Stomach (tissue), 8 donors: ENCODE measurements at regions not wholly inside any gene's neighbourhood (a gene's known extent, or its start where the extent isn't known, plus 50 kb on each side); places are given as distances from the start of the nearest gene placed in this dataset.

Experiments
- DNase-seq, 2 donors: peaks; one replicate each; pipeline versions ENCODE4 v3.0.0 to v3.0.0-alpha.2; 2013 to 2019
- H3K27ac ChIP-seq, 5 donors: fragments of 200-600 bp in 4 of 5; sonication (generic) in 4 of 5; one replicate each; pipeline ENCODE4 v1.5.1; 2013 to 2019; ENCODE audit warnings: mild to moderate bottlenecking in 1 of 5, moderate library complexity in 1 of 5
- H3K27me3 ChIP-seq, 3 donors: fragments of 200-600 bp; sonication (generic); one replicate each; pipeline ENCODE4 v1.5.1; 2017 to 2019; ENCODE audit warnings: mixed run types in 1 of 3
- H3K36me3 ChIP-seq, 4 donors: fragments of 200-600 bp; sonication (generic); 1 replicate in 3 of 4; 2 replicates in 1 of 4; pipeline ENCODE4 v1.5.1; 2016 to 2019
- H3K4me1 ChIP-seq, 4 donors: fragments of 200-600 bp; sonication (generic); one replicate each; pipeline ENCODE4 v1.5.1; 2016 to 2019
- H3K4me3 ChIP-seq, 4 donors: fragments of 200-600 bp; sonication (generic) in 3 of 4; one replicate each; pipeline ENCODE4 v1.5.1; 2016 to 2019; ENCODE audit warnings: mild to moderate bottlenecking in 1 of 4
- H3K9me3 ChIP-seq, 4 donors: fragments of 200-600 bp; sonication (generic); one replicate each; pipeline ENCODE4 v1.5.1; 2016 to 2019
- CTCF ChIP-seq, 7 experiments: fragments of 450-650 bp in 4 of 7; fragments of 200-600 bp in 3 of 7; sonication (generic) in 3 of 7; IDR thresholded peaks; one replicate each; pipeline ENCODE4 v1.5.1; 2016 to 2019; ENCODE audit warnings: antibody characterized with exemption in 7 of 7, control low read depth in 2 of 7, mild to moderate bottlenecking in 1 of 7
- EP300 ChIP-seq: sonication (generic); formaldehyde crosslinking; IDR thresholded peaks from one replicate; pipeline ENCODE4 v1.6.1; 2017; ENCODE audit warnings: antibody characterized with exemption
- POLR2A ChIP-seq, 4 donors: fragments of 450-650 bp; IDR thresholded peaks; one replicate each; pipeline ENCODE4 v1.6.1; 2016; ENCODE audit warnings: antibody characterized with exemption in 4 of 4, control low read depth in 2 of 4, mild to moderate bottlenecking in 1 of 4, moderate library complexity in 1 of 4
- POLR2AphosphoS5 ChIP-seq, 3 donors: sonication (generic); formaldehyde crosslinking; IDR thresholded peaks; one replicate each; pipeline ENCODE4 v1.6.1; 2016; ENCODE audit warnings: antibody characterized with exemption in 3 of 3
- WGBS, 5 donors: extraction: QIAGEN DNeasy Blood & Tissue Kit in 3 of 5; methylation state at CpG; one replicate each; pipeline versions ENCODE4 v1.1.5 to v1.1.7; 2013 to 2018; 5-methylcytosine and 5-hydroxymethylcytosine counted together
- intact Hi-C: fragments of 100-400 bp; cut with DNase I; formaldehyde crosslinking; loops from one replicate; pipeline ENCODE4 v1.15.1; 2023; ENCODE audit warnings: low total_unique reads
- donor health status: healthy with polysubstance abuse.
- donor health status: Bipolar disorder and iron deficiency.
- donor health status: healthy.

- TF ChIP-seq CTCF (IDR thresholded peaks at IDR 0.05), result no peak
- no peak for TF ChIP-seq POLR2A (IDR thresholded peaks at IDR 0.05)
- TF ChIP-seq POLR2AphosphoS5 (IDR thresholded peaks at IDR 0.05), result no peak
- TF ChIP-seq EP300, result no peak
Observed at GRCh38 chr19:5213667-5214066, 126.9 kb downstream of the PTPRS start.

DNA sequence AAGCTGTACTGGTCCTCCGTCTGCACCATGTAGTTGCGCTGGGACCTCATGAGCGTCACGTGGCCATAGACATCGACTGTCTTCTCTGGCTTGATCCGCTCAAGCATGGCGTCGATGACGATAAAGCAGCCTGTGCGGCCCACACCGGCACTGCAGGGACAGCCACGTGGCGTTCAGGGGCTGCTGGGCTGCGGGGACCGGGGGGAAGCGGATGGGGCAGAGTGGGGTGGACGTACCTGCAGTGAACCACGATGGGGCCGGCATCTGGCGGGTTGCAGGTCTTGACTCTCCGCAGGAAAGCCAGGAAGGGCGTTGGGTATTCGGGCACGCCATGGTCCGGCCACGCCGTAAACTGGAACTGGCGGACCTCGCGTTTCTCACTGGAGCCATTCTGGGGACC lies 128.5 kb downstream of the PTPRS start:
- H3K36me3 ChIP-seq, result peaks cover 43 to 100% (median 97%) of the 10 kb centered on the region in 4 donors
- DNase-seq, result no peak
- H3K4me1 ChIP-seq, result no peaks in the 10 kb centered on the region

More at GRCh38 chr19:5213667-5214066, 126.9 kb downstream of the PTPRS start:
- Histone ChIP-seq H3K27ac (no peak overlapping the region), H3K9me3 (peaks cover 0 to 3% (median 0%) of the 10 kb centered on the region in 4 donors), H3K4me1 (no peaks in the 10 kb centered on the region), H3K36me3 (peaks cover 51 to 100% (median 98%) of the 10 kb centered on the region in 4 donors), H3K4me3 (no peak overlapping the region), H3K27me3 (no peaks in the 10 kb centered on the region)
- 78 to 97% (median 93%) methylated on average over 3 of the region's 3 CpGs for WGBS, 5 donors
- intact Hi-C loops, result no loop called here
- DNase-seq, result no peak

GRCh38 chr19:5211217-5211822 lies 129.3 kb downstream of the PTPRS start:
- Histone ChIP-seq H3K27ac (no peak overlapping the region), H3K36me3 (peaks cover 36 to 100% (median 97%) of the 10 kb centered on the region in 4 donors), H3K4me3 (no peak overlapping the region), H3K9me3 (peaks cover 0 to 3% (median 0%) of the 10 kb centered on the region in 4 donors), H3K4me1 (no peaks in the 10 kb centered on the region), H3K27me3 (no peaks in the 10 kb centered on the region)
- 95 to 98% (median 97%) methylated on average over 8 to 9 of the region's 9 CpGs for WGBS, 5 donors
- TF ChIP-seq POLR2AphosphoS5 (IDR thresholded peaks at IDR 0.05) (no peak), EP300 (no peak), CTCF (IDR thresholded peaks at IDR 0.05) (no peak), POLR2A (IDR thresholded peaks at IDR 0.05) (no peak)
- intact Hi-C loops, result no loop called here
- DNase-seq, result no peak

More for the DNA sequence above, 128.5 kb downstream of the PTPRS start:
- intact Hi-C loops, result no loop called here
- Histone ChIP-seq H3K9me3 (peaks cover 0 to 3% (median 0%) of the 10 kb centered on the region in 4 donors), H3K27ac (no peak overlapping the region), H3K27me3 (no peaks in the 10 kb centered on the region), H3K4me3 (no peak overlapping the region)
- no peak for TF ChIP-seq POLR2AphosphoS5 (IDR thresholded peaks at IDR 0.05)
- no peak for TF ChIP-seq CTCF (IDR thresholded peaks at IDR 0.05)
- no peak for TF ChIP-seq POLR2A (IDR thresholded peaks at IDR 0.05)
- no peak for TF ChIP-seq EP300
- 93 to 99% (median 96%) methylated on average over 22 to 30 of the region's 30 CpGs for WGBS, 5 donors

- no peak for DNase-seq
- Histone ChIP-seq H3K27ac (no peak overlapping the region), H3K9me3 (peaks cover 0 to 3% (median 0%) of the 10 kb centered on the region in 4 donors), H3K27me3 (no peaks in the 10 kb centered on the region), H3K4me1 (no peaks in the 10 kb centered on the region), H3K36me3 (peaks cover 35 to 99% (median 93%) of the 10 kb centered on the region in 4 donors), H3K4me3 (no peak overlapping the region)
- WGBS, 5 donors, result 94 to 99% (median 97%) methylated on average over 23 of the region's 23 CpGs
- intact Hi-C loops, result no loop called here
- no peak for TF ChIP-seq CTCF (IDR thresholded peaks at IDR 0.05)
- TF ChIP-seq EP300, result no peak
- no peak for TF ChIP-seq POLR2A (IDR thresholded peaks at IDR 0.05)
- TF ChIP-seq POLR2AphosphoS5 (IDR thresholded peaks at IDR 0.05), result no peak
Observed at GRCh38 chr19:5210556-5210955, 130.1 kb downstream of the PTPRS start.
